GM18861 (cell line): ENCODE measurements at regions not wholly inside any gene's neighbourhood (a gene's known extent, or its start where the extent isn't known, plus 50 kb on each side); places are given as distances from the start of the nearest gene placed in this dataset.
"Not testable (repeated sequence)": the region's sequence is repeated elsewhere in the genome, so short reads cannot be mapped to it uniquely, and the experiment has no call there.

Experiments used
- ATAC-seq: cut with Tn5 transposase; IDR thresholded peaks from one replicate; pipeline ENCODE4 v1.9.1; 2021; ENCODE audit not compliant: unreplicated experiment

DNA sequence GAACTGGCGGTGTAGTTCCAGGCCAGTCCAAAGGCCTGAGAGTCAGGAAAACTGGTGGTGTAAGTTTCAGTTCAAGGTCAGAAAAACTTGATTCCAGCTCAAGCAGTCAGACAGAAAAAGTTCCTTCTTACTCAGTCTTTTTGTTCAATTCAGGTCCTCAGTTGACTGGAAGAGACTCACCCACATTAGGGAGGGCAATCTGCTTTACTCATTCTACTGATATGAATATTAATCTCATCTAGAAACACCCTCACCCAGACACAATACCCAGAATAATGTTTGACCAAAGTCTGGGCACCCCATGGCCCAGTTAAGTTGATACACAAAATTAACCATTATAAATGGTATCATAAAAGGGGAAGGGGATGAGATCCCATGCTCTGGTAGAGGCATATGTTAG is 50.1 kb upstream of the LTA4H start:
- no peak for ATAC-seq

DNA sequence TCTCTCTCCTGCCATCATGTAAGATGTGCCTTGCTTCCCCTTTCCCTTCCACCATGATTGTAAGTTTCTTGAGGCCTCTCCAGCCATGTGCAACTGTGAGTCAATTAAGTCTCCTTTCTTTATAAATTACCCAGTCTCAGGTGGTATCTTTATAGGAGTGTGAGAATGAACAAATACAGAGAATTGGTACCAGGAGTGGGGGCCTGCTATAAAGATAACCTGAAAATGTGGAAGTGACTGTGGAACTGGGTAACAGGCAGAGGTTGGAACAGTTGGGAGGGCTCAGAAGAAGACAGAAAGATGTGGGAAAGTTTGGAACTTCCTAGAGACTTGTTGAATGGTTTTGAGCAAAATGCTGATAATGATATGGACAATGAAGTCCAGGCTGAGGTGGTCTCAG is 50.8 kb upstream of the LTA4H start:
- ATAC-seq: not testable (repeated sequence)

DNA sequence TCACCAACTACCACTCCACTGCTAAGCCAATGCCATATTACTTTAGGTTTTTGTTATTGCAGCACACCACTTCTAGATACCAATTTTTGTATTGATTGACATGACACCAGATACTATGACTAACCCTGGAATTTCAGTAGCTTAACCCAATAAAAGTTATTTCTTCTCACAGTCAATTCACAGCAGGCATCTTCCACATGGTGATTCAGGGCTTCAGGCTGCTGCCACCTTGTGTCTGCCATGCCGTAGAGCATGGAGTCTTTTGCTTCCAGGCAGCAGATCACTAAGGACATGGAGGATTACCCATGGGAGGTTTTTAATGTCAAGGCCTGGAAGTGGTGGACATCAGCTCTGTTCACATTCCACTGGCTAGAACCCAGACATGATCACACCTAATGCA is 56.4 kb upstream of the LTA4H start:
- no peak for ATAC-seq

DNA sequence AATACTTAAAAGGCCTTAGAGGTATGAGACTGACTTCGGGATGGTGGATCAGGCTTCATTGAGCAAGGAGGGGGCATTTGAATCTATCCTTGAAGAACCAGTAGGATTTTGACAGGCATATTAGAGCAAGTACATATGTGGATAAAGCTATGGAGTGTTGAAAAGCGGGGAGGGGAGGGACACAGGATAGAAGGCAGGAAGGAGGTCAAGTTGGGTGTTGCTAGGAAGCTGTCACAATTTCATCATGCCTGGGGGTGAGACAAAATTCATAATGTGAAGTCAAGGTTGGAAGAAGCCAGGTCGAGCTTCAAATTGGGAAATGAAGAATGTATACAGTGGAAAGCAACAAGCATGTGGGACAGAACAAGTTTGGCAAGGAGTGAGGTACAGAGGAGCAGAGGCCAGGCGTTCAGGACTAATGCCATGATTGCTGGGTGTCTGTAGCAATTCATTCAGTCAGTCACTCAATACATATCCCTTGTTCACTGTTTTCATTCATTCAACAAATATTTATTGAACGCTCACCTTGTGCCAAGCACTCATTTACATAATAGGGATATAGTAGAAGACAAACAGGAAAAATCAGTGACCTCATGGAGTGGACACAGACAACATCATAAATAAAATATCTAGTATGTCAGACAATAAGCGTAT is 58.3 kb upstream of the LTA4H start:
- no peak for ATAC-seq

DNA sequence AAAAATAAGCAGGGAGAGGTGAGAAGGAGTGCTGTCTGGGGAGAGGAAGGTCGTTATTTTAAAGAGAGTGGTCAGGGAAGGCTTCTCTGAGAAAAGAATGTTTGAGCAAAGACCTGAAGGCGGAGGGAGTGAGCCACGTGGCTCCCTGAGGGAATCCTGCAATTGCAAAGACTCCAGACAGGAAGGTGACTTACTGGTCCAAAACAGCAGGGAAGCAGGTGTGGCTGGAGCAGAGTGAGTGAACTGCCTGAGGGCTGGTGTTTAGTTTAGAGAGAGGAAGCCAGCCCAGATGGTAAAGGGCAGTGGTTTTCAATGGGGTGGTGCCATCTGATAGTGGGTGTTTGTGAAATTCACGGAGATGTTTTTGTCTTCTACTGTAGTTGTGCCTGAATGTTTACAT is 58.8 kb upstream of the LTA4H start:
- ATAC-seq: no peak

DNA sequence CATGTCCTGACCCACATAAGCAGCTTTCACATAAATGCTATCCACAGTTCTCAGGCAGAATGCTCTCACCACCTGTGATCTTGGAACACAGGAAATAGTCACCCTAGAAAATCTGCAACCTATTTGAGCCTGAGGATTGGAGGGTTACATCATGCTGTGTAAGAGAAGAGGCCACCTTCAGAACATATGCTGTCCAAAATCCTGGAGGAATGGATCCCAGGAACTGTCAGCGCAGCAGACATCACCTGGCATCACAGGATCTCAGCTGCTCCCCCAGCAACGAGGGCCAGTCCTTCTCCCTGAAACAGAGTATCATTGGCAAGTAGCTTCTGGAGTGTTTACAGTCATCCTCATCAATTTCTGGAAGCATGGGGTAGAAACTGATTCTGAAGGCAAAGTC is 63.2 kb upstream of the LTA4H start:
- ATAC-seq: no peak

DNA sequence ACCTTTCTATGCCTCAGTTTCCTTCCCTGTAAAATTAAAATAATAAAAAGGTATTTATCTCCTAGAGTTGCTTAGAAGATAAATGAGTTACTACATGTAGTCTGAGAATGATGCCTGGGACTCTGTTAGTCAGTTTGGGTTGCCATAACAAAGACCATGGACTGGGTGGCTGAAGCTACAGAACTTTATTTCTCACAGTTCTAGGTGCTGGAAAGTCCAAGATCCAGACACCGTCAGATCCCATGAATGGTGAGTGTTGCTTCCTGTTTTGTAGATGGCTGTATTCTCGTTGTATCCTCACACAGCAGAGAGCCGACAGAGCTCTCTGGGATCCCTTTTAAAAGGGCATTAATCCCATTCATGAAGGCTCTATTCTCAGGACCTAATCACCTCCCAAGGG is 64.0 kb upstream of the LTA4H start:
- ATAC-seq: no peak

DNA sequence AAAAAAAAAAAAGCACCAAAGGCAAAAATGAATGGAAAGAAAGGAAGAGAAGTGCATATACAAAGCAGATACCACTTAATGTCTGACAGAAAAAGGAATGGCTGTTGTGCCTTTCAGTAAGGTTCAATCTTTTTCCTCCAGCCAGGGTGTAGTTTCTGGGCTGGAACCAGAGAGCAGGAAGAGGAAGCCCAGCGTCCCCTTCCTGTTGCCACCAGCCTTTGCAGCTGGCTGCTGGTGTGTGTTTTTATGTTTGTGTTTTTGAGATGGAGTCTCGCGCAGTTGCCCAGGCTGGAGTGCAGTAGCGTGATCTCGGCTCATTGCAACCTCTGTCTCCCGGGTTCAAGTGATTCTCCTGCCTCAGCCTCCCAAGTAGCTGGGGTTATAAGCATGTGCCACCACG is 64.6 kb upstream of the LTA4H start:
- no peak for ATAC-seq

DNA sequence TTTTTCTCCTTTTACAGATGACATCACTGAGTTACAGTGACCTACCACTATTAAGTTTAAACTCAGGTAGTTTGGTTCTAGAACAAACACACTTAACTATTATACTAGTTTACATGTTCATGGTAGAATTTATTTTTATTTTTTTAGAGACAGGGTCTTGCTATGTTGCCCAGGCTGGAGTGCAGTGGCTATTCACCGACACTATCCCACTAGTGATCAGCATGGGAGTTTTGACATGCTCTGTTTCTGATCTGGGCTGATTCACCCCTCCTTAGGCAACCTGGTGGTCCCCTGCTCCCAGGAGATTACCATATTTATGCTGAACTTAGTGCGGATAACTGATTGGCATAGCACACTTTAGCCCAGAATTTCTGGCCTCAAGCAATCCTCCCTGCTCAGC is 66.4 kb upstream of the LTA4H start:
- no peak for ATAC-seq

DNA sequence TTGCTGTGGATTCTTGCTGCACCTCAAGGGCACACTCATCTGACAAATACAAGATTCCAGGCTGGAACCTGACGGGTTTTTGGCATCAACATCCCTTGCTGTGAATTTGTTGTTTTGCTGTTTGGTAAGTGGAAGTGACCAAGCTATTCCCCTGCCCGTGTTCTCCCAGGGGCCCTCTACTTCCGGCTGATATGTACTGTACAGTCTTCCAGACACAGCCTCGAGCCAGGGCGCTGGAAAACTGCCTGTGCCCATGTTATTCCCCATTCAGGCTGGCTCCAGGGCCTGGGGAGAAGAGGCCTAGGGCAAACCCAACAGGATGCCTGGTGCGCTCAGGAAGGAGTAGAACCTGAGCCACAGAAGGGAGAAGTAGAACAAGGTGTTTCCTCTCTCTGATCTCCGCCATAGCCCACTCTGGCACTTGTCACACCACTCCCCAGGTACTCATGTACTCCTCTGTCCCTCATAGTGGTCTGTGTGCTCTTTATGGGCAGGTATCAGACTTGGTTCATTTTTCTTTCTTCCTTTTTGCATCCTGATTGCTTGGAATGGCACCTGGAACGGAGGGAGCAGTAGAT is 67.8 kb upstream of the LTA4H start:
- ATAC-seq: no peak

DNA sequence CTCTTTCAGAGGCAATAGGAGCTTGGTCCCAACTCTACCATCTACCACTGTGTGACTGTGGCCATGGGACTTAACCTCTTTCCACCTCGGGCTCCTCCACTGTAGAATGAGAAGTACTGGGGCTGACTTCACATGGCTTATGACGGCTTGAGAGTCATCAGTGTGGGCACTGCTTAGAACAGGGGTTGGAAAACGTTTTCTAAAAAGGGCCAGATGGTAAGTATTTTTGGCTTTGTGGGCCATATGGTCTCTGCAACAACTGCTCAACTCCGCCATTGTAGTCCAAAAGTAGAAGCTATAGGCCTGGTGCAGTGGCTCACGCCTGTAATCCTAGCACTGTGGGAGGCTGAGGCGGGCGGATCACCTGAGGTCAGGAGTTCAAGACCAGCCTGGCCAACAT is 69.2 kb upstream of the LTA4H start:
- ATAC-seq: no peak

DNA sequence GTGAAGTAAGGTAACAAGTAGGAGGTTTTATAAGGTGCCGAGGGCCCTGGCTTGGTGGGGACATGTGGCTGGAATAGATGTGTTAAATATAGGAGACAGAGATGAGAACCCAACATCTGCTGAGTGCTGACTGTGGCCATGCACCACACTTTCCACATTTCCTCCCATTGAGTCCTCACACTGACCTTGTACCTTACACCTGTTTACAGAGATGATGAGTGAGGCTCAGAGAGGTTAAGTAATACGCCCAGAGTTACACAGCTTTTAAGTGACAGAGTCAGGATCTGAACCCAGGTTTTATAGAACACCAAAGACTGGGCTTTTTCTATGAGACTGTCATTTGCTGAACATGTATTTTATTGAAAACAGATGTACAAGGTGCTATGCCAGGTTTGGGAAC is 70.8 kb upstream of the LTA4H start:
- no peak for ATAC-seq

DNA sequence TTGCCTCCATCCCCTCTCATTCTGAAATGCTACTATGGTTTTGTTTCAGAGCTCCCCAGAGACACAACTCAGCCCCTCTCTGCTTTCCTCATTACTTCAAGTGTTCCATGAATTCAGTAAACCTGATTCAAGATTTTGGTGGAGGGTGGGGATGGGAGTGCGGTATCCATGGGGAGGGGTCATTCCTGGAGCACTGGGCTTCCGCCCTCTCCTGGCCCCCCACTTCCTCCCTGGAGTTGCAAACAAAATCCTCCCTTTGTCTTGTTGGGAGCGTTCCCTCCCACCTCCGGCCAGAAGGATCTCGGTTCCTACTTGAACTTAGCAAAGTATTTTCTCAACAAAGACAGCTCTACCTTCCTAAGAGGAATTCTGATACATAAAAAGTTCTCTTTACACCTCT is 71.8 kb upstream of the LTA4H start:
- ATAC-seq: no peak

DNA sequence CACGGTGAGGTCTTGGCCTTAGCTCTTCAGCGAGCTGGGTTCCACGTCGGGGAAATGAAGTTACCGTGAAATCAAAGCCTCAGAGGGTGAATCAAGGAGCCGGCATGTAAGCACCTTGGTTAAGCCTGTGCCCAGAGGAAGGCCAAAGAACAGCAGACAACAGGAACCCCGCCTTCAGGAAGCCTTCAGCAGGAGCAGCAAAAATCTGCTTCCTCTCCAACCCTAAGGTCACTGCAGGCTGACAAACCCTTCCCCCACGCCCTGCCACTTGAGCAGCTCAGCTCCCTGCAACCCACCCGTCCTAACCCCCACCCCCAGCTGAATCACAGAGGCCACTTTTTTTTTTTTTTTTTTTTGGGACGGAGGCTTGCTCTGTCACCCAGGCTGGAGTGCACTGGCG is 72.9 kb upstream of the LTA4H start:
- ATAC-seq: no peak

DNA sequence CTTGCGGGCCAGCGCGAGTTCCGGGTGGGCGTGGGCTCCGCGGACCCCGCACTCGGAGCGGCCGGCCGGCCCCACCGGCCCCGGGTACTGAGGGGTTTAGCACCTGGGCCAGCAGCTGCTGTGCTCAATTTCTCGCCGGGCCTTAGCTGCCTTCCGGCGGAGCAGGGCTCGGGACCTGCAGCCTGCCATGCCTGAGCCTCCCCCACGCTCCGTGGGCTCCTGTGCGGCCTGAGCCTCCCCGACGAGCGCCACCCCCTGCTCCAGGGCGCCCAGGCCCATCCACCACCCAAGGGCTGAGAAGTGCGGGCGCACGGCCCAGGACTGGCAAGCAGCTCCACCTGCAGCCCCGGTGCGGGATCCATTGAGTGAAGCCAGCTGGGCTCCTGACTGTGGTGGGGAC is 73.6 kb upstream of the LTA4H start:
- ATAC-seq: not testable (repeated sequence)

DNA sequence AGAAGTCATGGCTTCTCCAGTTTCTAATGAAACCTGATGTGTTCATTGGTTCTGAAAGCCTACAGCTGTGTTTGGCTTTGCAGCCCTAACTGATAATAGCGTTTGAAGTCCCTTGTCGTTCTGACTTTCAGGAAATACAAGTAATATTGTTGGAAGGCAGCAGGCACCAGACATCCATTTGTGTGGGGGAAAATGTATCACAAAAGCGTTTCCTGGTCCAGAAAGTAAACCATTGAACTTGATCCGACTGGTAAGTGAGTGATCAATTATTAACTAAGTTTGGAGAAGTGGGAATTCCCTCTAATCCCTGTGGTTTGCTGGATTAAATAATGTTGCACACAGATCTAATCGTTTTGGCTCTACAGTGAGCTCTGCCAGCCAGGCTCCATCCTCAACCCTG is 77.3 kb upstream of the LTA4H start:
- no peak for ATAC-seq

DNA sequence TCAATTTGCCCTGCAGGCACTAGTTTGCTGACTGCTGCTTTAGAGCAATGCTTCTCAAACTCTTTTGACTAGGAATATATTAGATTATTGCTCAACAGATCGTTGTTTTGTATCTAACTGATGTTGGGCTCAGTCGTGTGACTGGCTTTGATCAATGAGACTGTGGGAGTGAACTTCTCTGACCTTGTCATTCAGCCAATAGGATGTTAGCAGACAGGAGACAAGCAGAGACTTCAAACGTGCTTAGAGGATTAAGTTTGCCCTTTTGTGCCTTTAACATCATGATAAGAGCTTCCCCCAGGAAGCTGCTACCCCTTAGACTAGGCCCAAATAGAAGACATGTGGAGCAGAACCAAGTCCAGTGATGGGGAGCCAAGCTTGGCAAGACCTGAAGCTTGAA is 76.7 kb upstream of the ELK3 start:
- no peak for ATAC-seq

DNA sequence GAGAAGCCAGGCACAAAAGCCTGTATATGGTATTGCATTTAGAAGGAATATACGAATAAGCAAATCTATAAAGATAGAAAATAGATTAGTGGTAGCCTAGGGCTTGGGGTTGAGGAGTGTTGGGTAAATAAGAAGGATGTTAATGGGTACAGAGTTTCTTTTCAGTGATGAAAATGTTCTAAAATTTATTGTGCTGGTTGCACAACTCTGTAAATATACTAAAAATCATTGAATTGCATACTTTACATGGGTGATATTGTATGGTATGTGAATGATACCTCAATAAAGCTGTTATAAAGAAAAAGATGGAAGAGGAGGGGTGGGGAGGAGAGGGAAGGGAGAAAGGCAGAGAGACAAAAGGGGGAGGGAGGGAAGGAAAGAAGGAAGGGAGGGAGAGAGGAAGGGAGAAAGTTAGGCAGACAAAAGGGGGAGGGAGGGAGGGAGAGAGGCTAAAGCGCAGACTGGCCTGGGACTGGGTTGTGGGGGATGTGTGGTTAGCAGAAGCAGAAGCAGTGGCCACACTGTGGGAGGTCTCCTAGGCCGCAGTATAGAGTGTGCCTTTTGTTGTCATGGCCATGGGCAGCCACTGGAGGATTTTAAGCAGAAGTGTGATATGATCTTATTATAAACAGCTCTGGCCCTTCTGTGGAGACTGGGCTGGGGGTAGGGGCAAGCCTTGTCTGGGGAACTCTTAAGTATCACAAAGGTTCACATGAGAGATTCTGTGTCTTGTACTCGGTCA is 73.6 kb upstream of the ELK3 start:
- ATAC-seq: peak; percentile 85

DNA sequence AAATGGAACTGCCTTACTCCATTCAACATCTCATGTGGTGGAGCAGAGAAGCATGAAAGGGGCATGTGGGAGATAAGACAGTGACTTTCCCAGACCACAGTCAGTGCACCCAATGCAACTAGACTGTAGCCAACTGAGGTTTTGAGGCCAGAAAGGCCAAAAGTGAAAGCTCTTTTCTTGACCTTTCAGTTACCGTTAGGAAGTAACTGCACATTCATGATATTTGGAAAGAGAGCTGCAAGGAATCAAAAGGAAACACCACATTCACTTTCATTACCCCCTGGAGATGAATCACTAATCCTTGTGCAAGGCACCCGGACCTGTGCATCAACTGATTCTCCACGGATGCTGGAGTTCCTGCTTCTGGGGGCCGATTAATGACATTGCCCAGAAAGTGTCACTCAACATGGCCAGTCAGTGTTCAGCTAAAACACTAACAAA is 72.9 kb upstream of the ELK3 start:
- peak; percentile 60 for ATAC-seq

DNA sequence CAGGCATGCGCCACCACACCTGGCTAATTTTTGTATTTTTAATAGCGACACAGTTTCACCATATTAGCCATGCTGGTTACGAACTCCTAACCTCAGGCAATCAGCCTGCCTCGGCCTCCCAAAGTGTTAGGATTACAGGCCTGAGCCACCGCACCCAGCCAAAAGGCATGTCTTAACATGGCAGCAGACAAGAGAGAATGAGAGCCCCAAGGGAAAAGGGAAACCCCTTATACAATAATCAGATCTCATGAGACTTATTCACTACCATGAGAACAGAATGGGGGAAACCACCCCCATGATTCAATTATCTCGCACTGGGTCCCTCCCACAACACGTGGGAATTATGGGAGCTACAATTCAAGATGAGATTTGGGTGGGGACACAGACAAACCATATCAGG is 65.9 kb upstream of the ELK3 start:
- ATAC-seq: not testable (repeated sequence)

DNA sequence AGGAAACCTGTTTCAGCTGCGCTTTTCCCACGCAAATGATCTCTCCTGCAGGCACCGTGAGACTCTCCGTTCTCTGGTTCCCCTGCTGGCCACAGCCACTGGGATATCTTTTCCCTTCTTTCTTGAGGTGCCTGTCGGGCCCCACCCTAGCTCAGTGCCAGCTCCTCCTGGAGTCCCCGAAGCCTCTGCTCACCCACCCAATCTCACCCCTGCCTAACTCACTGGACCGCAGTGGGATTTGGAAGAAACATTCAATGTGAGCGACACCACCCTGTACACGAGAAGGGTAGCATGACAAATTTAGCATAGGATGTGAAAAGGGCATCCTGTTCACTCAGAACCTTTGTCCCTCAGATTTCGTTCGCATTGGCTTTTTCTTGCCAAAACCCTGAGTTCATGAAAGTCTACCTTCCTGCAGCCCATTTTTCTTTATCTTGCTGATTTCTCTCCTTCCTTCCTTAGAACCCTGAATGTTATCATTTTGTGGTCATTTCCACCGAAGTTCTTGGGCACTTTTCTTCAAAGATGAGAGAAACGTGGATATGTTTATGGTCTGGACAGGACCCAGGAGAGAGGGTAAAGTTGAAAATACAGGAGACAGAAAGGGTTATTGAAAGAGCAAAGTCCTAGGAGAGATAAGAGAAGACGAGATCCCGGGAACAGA is 63.6 kb upstream of the ELK3 start:
- ATAC-seq: no peak

DNA sequence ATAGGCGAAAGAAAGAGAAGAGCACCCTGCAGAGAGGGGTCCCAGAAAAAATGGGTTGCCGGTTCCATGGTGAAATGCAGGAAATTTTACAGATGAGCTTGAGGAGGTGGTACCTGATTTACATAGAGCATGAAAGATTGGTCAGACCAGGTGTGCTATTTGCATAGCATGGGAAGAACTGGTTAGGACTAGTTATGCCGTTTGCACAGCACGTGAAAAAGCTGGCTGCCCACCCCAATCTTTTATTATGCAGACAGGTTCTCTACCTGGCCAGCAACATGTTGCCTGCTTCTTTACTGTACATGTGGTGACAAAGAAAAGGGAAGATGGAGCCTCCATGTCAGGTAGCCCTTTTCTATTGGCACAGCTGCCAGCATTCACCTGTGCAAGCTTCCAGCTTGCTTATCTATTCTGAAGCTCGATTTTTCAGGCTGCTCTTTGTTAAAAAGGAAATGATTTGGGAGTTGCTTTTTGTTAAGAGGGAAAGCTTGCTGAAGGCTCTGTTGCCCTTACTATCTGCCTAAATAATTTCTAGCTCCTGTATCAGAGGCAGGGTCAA is 62.9 kb upstream of the ELK3 start:
- no peak for ATAC-seq
